NT2/D1 (cell line): ENCODE measurements at regions not wholly inside any gene's neighbourhood (a gene's known extent, or its start where the extent isn't known, plus 50 kb on each side); places are given as distances from the start of the nearest gene placed in this dataset.

Experiments
- DNase-seq: peaks from one replicate; pipeline ENCODE4 v3.0.0-alpha.2; 2011; ENCODE audit warnings: low read depth, low spot score
- H3K27me3 ChIP-seq: 2 replicates; pipeline ENCODE4 v1.6.0; 2011; ENCODE audit warnings: mild to moderate bottlenecking; ENCODE audit not compliant: insufficient read length, insufficient read depth
- H3K36me3 ChIP-seq: 2 replicates; pipeline ENCODE4 v1.6.1; 2011; ENCODE audit warnings: mild to moderate bottlenecking, low read length, mixed read lengths; ENCODE audit not compliant: insufficient read depth, insufficient read length
- H3K4me1 ChIP-seq: 2 replicates; pipeline ENCODE4 v1.5.1; 2011; ENCODE audit not compliant: insufficient read depth, insufficient read length
- H3K4me3 ChIP-seq: 2 replicates; pipeline ENCODE4 v1.5.1; 2011; ENCODE audit warnings: low read depth; ENCODE audit not compliant: insufficient read length
- H3K9ac ChIP-seq: 2 replicates; pipeline ENCODE4 v1.6.0; 2011; ENCODE audit warnings: low read depth; ENCODE audit not compliant: insufficient read length
- H3K9me3 ChIP-seq: 2 replicates; pipeline ENCODE4 v1.5.1; 2011; ENCODE audit warnings: mild to moderate bottlenecking, low read length; ENCODE audit not compliant: insufficient read depth
- SUZ12 ChIP-seq: IDR thresholded peaks from 2 replicates; pipeline ENCODE4 v1.6.1; 2011; ENCODE audit not compliant: insufficient read length, insufficient read depth; ENCODE audit errors: extremely low read depth
- YY1 ChIP-seq: IDR thresholded peaks from 2 replicates; pipeline ENCODE4 v1.6.1; 2011; ENCODE audit not compliant: insufficient read length, insufficient read depth
- ZNF274 ChIP-seq: IDR thresholded peaks from 2 replicates; pipeline ENCODE4 v1.6.1; 2011; ENCODE audit warnings: mild to moderate bottlenecking, low read depth, low read length

GRCh38 chr12:65628061-65628460, 196.2 kb upstream of the HMGA2 start:
- Histone ChIP-seq H3K9ac (no peak overlapping the region), H3K36me3 (no peaks in the 10 kb centered on the region), H3K4me1 (no peaks in the 10 kb centered on the region), H3K9me3 (no peaks in the 10 kb centered on the region), H3K4me3 (no peak overlapping the region), H3K27me3 (no peaks in the 10 kb centered on the region)
- no peak for DNase-seq
- TF ChIP-seq SUZ12 (no peak), YY1 (no peak), ZNF274 (no peak)

- H3K9ac ChIP-seq = no peak overlapping the region
- no peaks in the 10 kb centered on the region for H3K4me1 ChIP-seq
- no peak overlapping the region for H3K4me3 ChIP-seq
- no peaks in the 10 kb centered on the region for H3K27me3 ChIP-seq
- no peaks in the 10 kb centered on the region for H3K36me3 ChIP-seq
- no peaks in the 10 kb centered on the region for H3K9me3 ChIP-seq
- no peak for DNase-seq
- TF ChIP-seq YY1 = no peak
- no peak for TF ChIP-seq SUZ12
- TF ChIP-seq ZNF274 = no peak
Observed at GRCh38 chr12:65630555-65630954, 193.7 kb upstream of the HMGA2 start.

DNA sequence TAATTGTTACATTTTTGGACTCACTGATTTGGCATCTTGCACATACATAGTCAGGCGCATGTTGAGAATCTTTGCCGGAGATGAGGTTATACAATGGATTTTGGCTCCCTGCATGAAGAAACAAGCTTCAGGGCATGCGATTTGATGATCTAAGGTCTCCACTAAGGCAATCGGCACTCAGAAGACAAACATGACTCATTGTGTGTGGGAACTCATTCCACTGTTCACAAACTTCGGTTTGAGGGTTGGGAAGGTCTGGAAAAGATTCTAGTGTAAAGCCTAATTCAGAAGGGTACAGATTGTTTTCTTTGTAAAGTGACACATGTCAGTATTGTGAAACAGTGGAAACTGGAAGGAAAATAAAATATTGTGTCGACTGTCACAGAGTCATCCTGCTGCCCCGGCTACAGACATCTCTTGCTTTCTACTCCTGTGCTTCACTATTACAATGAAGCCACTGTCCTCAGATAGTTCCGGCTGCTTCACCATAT, 192.6 kb upstream of the HMGA2 start:
- Histone ChIP-seq H3K4me3 (no peak overlapping the region), H3K27me3 (no peaks in the 10 kb centered on the region), H3K4me1 (no peaks in the 10 kb centered on the region), H3K9me3 (no peaks in the 10 kb centered on the region), H3K36me3 (no peaks in the 10 kb centered on the region), H3K9ac (no peak overlapping the region)
- no peak for TF ChIP-seq SUZ12
- DNase-seq = no peak

DNA sequence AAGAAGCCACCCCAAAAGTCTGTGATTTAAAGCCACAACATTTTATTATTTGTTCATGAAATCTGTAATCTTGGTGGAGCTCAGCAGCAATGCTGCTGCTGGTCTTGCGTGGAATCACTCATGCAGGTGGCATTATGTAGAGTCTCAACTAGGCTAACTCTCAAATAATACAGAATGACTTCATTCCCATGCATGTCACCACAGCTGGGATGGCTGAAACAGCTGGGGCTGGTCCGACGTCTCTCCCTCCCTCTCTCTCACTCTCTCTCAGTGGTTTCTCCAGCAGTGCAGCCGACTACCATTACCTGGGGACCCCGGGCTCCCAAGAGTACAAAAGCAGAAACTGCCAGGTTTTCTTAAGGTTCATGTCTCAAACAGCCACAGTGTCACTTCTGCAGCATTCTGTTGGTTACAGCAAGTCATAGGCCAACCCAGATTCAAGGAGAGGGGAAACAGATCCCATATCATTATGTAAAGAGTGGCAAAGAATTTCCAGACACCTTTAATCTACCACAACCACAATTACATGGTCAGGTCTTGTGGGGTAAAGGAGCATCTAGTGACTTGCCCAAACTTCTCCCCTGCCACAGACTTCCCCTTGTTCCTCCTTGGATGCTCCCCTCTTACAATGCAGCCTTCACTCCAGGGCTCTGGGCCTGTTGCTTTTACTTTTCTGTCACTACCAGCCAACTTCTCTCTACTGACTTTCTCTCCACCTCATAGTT, 192.0 kb upstream of the HMGA2 start:
- no peak for DNase-seq
- TF ChIP-seq YY1 = no peak

GRCh38 chr12:65634061-65634460, 190.2 kb upstream of the HMGA2 start:
- H3K9ac ChIP-seq = no peak overlapping the region
- TF ChIP-seq ZNF274 (no peak), SUZ12 (no peak), YY1 (no peak)
- H3K36me3 ChIP-seq = no peaks in the 10 kb centered on the region
- H3K27me3 ChIP-seq = no peaks in the 10 kb centered on the region
- H3K4me1 ChIP-seq = no peaks in the 10 kb centered on the region
- no peak for DNase-seq
- H3K9me3 ChIP-seq = no peaks in the 10 kb centered on the region
- H3K4me3 ChIP-seq = no peak overlapping the region

More for the DNA sequence above, 192.0 kb upstream of the HMGA2 start:
- Histone ChIP-seq H3K9me3 (no peaks in the 10 kb centered on the region), H3K36me3 (no peaks in the 10 kb centered on the region), H3K27me3 (no peaks in the 10 kb centered on the region), H3K4me1 (no peaks in the 10 kb centered on the region), H3K4me3 (no peak overlapping the region), H3K9ac (no peak overlapping the region)

DNA sequence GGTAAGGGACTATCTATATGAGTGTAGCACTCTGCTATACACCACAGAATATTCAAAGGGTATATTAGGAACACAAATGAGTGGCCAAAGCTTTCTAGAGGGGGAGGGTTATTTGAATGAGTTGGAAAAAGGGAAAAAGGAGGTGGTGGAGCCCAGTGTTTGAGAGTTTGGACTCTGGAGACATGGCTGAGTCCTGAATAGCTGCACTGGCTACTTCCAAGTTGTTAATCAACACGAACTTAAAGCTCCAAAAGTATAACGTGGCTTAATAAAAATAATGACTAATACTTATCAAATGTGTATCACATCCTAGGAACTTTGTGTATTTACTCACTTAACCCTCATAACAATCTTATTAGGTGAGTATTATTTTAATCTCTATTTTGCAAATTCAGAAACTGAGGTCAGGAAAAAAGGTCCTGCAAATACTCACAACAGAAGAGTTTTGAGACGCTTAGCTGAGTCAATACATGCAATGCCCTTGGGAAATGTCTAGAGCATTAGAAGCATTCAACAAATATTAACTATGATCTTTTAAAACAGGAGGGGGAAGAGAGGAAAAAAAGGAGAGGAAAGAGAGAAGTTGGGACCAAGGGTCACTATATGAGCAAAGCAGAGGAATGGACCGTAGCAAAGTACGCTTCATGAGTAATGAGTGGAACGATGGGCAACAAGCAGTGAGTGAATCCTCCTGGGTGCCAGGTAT, 189.5 kb upstream of the HMGA2 start:
- Histone ChIP-seq H3K9ac (no peak overlapping the region), H3K36me3 (no peaks in the 10 kb centered on the region), H3K27me3 (no peaks in the 10 kb centered on the region), H3K4me1 (no peaks in the 10 kb centered on the region), H3K4me3 (no peak overlapping the region), H3K9me3 (no peaks in the 10 kb centered on the region)
- TF ChIP-seq YY1 (no peak), ZNF274 (no peak), SUZ12 (no peak)
- no peak for DNase-seq

DNA sequence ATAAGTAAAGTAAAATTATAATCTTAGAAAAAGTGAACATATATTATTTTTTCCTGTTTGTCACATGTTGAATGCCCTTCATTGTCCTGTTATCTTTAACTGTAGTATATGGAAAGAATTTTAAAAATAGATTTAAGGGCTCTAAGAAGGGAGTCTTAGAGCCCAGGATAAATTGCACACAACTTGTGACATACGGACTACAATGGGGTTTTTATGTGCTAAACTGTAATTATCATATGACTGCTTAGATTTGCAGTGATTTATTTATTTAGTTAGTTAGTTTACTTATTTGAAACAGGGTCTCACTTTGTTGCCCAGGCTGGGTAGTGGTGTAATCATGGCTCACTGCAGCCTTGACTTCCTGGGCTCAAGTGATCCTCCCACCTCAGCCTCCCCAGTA, 187.8 kb upstream of the HMGA2 start:
- no peaks in the 10 kb centered on the region for H3K9me3 ChIP-seq
- no peaks in the 10 kb centered on the region for H3K4me1 ChIP-seq
- H3K36me3 ChIP-seq = no peaks in the 10 kb centered on the region
- H3K27me3 ChIP-seq = no peaks in the 10 kb centered on the region
- no peak for DNase-seq
- H3K4me3 ChIP-seq = no peak overlapping the region
- H3K9ac ChIP-seq = no peak overlapping the region
- no peak for TF ChIP-seq YY1
- TF ChIP-seq SUZ12 = no peak
- TF ChIP-seq ZNF274 = no peak
